K562 (cell line): ENCODE measurements at regions not wholly inside any gene's neighbourhood (a gene's known extent, or its start where the extent isn't known, plus 50 kb on each side); places are given as distances from the start of the nearest gene placed in this dataset.

Experiments
- ATAC-seq: fragments of 200-7000 bp; cut with Tn5 transposase; 3 replicates; pipeline ENCODE4 v1.9.1; 2020; ENCODE audit warnings: moderate library complexity
- BruUV-seq: library from RNA; stranded (reverse); fragments of 400-500 nt; replicated peaks from 2 replicates; lab custom pipeline; 2021; lab: Mats Ljungman, UMichigan
- CTCF ChIA-PET: fragments of 300-600 bp; formaldehyde crosslinking; extraction: SDS; loops from one replicate; lab custom pipeline; 2021; ENCODE audit warnings: low intra/inter-chr PET ratio; lab: Yijun Ruan, JAX
- POLR2A ChIA-PET: fragments of 300-600, 350-650 bp; sonication (Branson Sonifier 250); formaldehyde crosslinking; extraction: SDS; loops from one replicate; lab custom pipeline; 2021; ENCODE audit warnings: antibody characterized with exemption, inconsistent platforms; lab: Yijun Ruan, JAX
- DNase-seq, 4 experiments: peaks; one replicate each; pipeline versions ENCODE4 v3.0.0 to v3.0.0-alpha.2; 2011 to 2018; ENCODE audit warnings: low spot score in 3 of 4, mixed read lengths in 3 of 4; ENCODE audit errors: extremely low read depth in 1 of 4
- FAIRE-seq: peaks from 2 replicates; lab custom pipeline; 2011; peaks lifted over from hg19 to GRCh38; lab: Jason Lieb, UNC
- H2AFZ ChIP-seq: 2 replicates; pipeline ENCODE4 v1.6.0; 2011; ENCODE audit warnings: low read depth, low read length, control low read depth, inconsistent platforms
- H3K27ac ChIP-seq: fragments of 200-600 bp; 3 replicates; pipeline ENCODE4 v1.8.0; 2011; ENCODE audit warnings: low read depth, mild to moderate bottlenecking, control low read depth, inconsistent platforms, low read length, moderate library complexity, mixed read lengths; ENCODE audit errors: extremely low read depth
- H3K27me3 ChIP-seq, 2 experiments: fragments of 300-600 bp in 1 of 2; 2 replicates in 1 of 2; 3 replicates in 1 of 2; pipeline versions ENCODE4 v1.6.0 to v1.8.0; 2011; ENCODE audit warnings: inconsistent platforms in 2 of 2, low read length in 2 of 2, mild to moderate bottlenecking in 1 of 2, mixed read lengths in 1 of 2, moderate library complexity in 1 of 2; ENCODE audit not compliant: control insufficient read depth in 2 of 2, insufficient read depth in 2 of 2
- H3K36me3 ChIP-seq: fragments of 300-600 bp; 3 replicates; pipeline ENCODE4 v1.8.0; 2011; ENCODE audit warnings: mild to moderate bottlenecking, low read length, inconsistent platforms; ENCODE audit not compliant: control insufficient read depth, insufficient read depth
- H3K4me1 ChIP-seq, 2 experiments: fragments of 200-600 bp in 1 of 2; replicated peaks in 1 of 2; 2 replicates in 1 of 2; 3 replicates in 1 of 2; pipeline versions ENCODE4 v1.5.1 to v1.8.0; 2011; ENCODE audit warnings: inconsistent platforms in 2 of 2, low read length in 2 of 2, mild to moderate bottlenecking in 1 of 2, mixed read lengths in 1 of 2, moderate library complexity in 1 of 2; ENCODE audit not compliant: control insufficient read depth in 2 of 2, insufficient read depth in 2 of 2
- H3K4me2 ChIP-seq: 2 replicates; pipeline ENCODE4 v1.6.1; 2011; ENCODE audit warnings: low read length, control low read depth, inconsistent platforms, mixed read lengths; ENCODE audit not compliant: insufficient read depth
- H3K4me3 ChIP-seq: fragments of 200-600 bp; sonication (generic), shearing (Covaris generic); 2 replicates; pipeline ENCODE4 v1.5.1; 2016; ENCODE audit warnings: control low read depth, inconsistent platforms
- H3K79me2 ChIP-seq: fragments of 200-600 bp; 3 replicates; pipeline ENCODE4 v1.8.0; 2011; ENCODE audit warnings: low read length, inconsistent platforms; ENCODE audit not compliant: control insufficient read depth, insufficient read depth
- H3K9ac ChIP-seq, 2 experiments: 2 replicates each; pipeline versions ENCODE4 v1.6.0 to v1.6.1; 2011; ENCODE audit warnings: low read depth in 2 of 2, low read length in 2 of 2, control low read depth in 1 of 2, inconsistent platforms in 1 of 2, mild to moderate bottlenecking in 1 of 2, mixed read lengths in 1 of 2; ENCODE audit not compliant: insufficient read depth in 1 of 2
- H3K9me1 ChIP-seq: one replicate; pipeline ENCODE4 v1.6.0; 2011; ENCODE audit warnings: inconsistent platforms, mild to moderate bottlenecking, low read length, moderate library complexity; ENCODE audit not compliant: control insufficient read depth, insufficient read depth
- H3K9me3 ChIP-seq: replicated peaks from 2 replicates; pipeline ENCODE4 v1.5.1; 2011; ENCODE audit warnings: low read depth, low read length, inconsistent platforms; ENCODE audit not compliant: control insufficient read depth, insufficient read depth
- H4K20me1 ChIP-seq: replicated peaks from 2 replicates; pipeline ENCODE4 v1.6.1; 2011; ENCODE audit warnings: low read length, inconsistent platforms, mixed read lengths; ENCODE audit not compliant: control insufficient read depth, insufficient read depth
- BRD4 ChIP-seq: fragments of 200-600 bp; sonication (generic); IDR thresholded peaks from 2 replicates; pipeline ENCODE4 v1.6.1; 2017; ENCODE audit warnings: inconsistent platforms
- DPF2 ChIP-seq: fragments of 450-650 bp; IDR thresholded peaks from 2 replicates; pipeline ENCODE4 v1.6.1; 2016
- ETS1 ChIP-seq: conservative IDR thresholded peaks from 2 replicates; pipeline ENCODE4 v1.6.1; 2011; ENCODE audit warnings: low read depth, mild to moderate bottlenecking, low read length; ENCODE audit not compliant: control insufficient read depth
- GATAD2A ChIP-seq: fragments of 450-650 bp; IDR thresholded peaks from 2 replicates; pipeline ENCODE4 v1.6.1; 2017
- LARP7 ChIP-seq: fragments of 450-650 bp; IDR thresholded peaks from 2 replicates; pipeline ENCODE4 v1.6.1; 2016
- POLR2G ChIP-seq: fragments of 200-400 bp; formaldehyde crosslinking; IDR thresholded peaks from 2 replicates; pipeline ENCODE4 v1.6.1; 2017; ENCODE audit warnings: low read depth, mild to moderate bottlenecking, antibody characterized with exemption, low read length, moderate library complexity
- SRSF1 ChIP-seq: fragments of 200-400 bp; formaldehyde crosslinking; IDR thresholded peaks from 2 replicates; pipeline ENCODE4 v1.6.1; 2017; ENCODE audit warnings: mild to moderate bottlenecking, low read depth, low read length, moderate library complexity
- USF2 ChIP-seq: sonication (generic); formaldehyde crosslinking; IDR thresholded peaks from 2 replicates; pipeline ENCODE4 v1.5.0; 2020; ENCODE audit warnings: missing genetic modification reagents
- XRCC5 ChIP-seq: fragments of 200-400 bp; formaldehyde crosslinking; IDR thresholded peaks from 2 replicates; pipeline ENCODE4 v1.6.1; 2017; ENCODE audit warnings: low read depth, mild to moderate bottlenecking, low read length
- ZBTB40 ChIP-seq, 2 experiments: fragments of 450-650 bp in 1 of 2; sonication (generic) in 1 of 2; formaldehyde crosslinking in 1 of 2; IDR thresholded peaks; 2 replicates each; pipeline versions ENCODE4 v1.7.1 to v1.9.0; 2016 to 2022; ENCODE audit warnings: inconsistent platforms in 1 of 2, mild to moderate bottlenecking in 1 of 2, missing genetic modification reagents in 1 of 2
- WGBS: fragments of 100-300 bp; shearing (Covaris generic); methylation state at CpG from one replicate; pipeline ENCODE4 v1.1.6; 2016; ENCODE audit warnings: low coverage, mixed read lengths; ENCODE audit not compliant: insufficient coverage; ENCODE audit errors: missing lambda C conversion rate; 5-methylcytosine and 5-hydroxymethylcytosine counted together
- in situ Hi-C: fragments of 300-500 bp; cut with MboI; formaldehyde crosslinking; loops from 4 replicates; pipeline ENCODE4 v1.15.0; 2018; ENCODE audit warnings: inconsistent platforms, mixed read lengths
- intact Hi-C: fragments of 100-400 bp; cut with micrococcal nuclease; formaldehyde crosslinking; loops from 2 replicates; pipeline ENCODE4 v1.14.2; 2022

- TF ChIP-seq ETS1 (no peak), BRD4 (no peak), SRSF1 (no peak), ZBTB40 (IDR thresholded peaks at IDR 0.05) (no peak), ZBTB40 (CRISPR knock-in tag; IDR thresholded peaks at IDR 0.05) (no peak), GATAD2A (no peak), DPF2 (no peak), XRCC5 (no peak), USF2 (no peak), POLR2G (no peak), LARP7 (no peak)
- WGBS = 11% methylated on average over 2 of the region's 2 CpGs
- Histone ChIP-seq H3K9me3 (no peaks in the 10 kb centered on the region), H3K4me2 (no peak overlapping the region), H3K9me1 (no peaks in the 10 kb centered on the region), H3K36me3 (no peaks in the 10 kb centered on the region), H3K9ac (no peak overlapping the region), H3K27ac (no peak overlapping the region), H3K79me2 (no peaks in the 10 kb centered on the region), H3K4me3 (no peak overlapping the region), H2AFZ (no peak overlapping the region), H4K20me1 (no peaks in the 10 kb centered on the region), H3K27me3 (no peaks in the 10 kb centered on the region), H3K4me1 (no peaks in the 10 kb centered on the region)
- DNase-seq (no peak), FAIRE-seq (no peak), ATAC-seq (no peak)
- CTCF ChIA-PET = no interaction called here
- intact Hi-C loops = no loop called here
- in situ Hi-C loops = no loop called here
- POLR2A ChIA-PET = no interaction called here
- BruUV-seq = no TSS peak
These were observed 251.9 kb downstream of the ETV1 start for GRCh38 chr7:13737563-13737962.
